Astrocyte of the cerebellum (primary cell): ENCODE measurements at regions not wholly inside any gene's neighbourhood (a gene's known extent, or its start where the extent isn't known, plus 50 kb on each side); places are given as distances from the start of the nearest gene placed in this dataset.

ENCODE experiments used
- DNase-seq: peaks from one replicate; pipeline ENCODE4 v3.0.0-alpha.2; 2011; ENCODE audit warnings: low read depth
- H3K4me3 ChIP-seq: 2 replicates; pipeline ENCODE4 v1.5.1; 2011; ENCODE audit warnings: mild to moderate bottlenecking, low read depth, low read length, moderate library complexity
- CTCF ChIP-seq: IDR thresholded peaks from 2 replicates; pipeline ENCODE4 v1.5.1; 2012; ENCODE audit warnings: low read length, low read depth, moderate library complexity, mild to moderate bottlenecking; ENCODE audit errors: missing control alignments
- in situ Hi-C: cut with HindIII; loops from 2 replicates; pipeline ENCODE4 v1.10.0; 2017; ENCODE audit warnings: low sequenced_read_pairs

DNA sequence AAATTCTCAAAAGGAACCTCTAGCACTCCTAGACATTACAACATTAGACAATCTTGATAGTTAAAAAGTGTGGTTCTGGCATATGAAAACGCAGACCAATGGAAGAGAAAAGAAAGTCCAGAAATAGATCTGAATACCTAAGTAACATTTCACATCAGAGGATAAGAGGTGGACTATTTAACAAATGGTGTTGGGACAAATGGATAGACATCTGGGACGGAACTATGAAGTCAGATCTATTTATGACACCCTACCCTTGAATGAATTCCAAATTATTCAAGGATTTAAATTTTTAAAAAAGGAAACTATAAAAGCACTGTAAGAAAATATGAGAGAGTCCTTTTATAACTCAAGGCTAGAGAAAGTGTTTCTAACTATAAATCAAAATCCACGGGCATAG, 111.3 kb downstream of the SCN11A start:
- TF ChIP-seq CTCF: no peak
- no peak for DNase-seq
- H3K4me3 ChIP-seq: no peak overlapping the region
- in situ Hi-C loops: no loop called here

DNA sequence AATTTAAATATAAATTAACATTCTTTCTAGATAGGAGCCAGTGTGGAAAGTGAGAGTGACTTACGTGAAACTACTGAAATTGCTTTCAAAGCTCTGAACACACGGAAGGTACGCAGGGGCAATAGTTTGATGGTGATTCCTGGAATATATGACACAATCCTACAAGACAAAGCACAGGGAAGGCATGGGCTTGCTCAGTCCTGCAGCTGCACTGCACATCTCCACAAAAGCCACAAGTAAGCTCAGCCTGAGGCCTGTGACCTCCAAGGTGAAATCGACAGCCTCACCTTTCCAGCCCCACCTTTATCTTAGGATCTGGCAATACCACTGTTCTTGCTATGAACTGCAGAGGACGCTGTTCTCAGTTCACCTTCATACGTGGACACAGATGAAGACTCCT, 109.3 kb upstream of the SCN10A start:
- no peak for DNase-seq
- in situ Hi-C loops: no loop called here
- no peak for TF ChIP-seq CTCF
- H3K4me3 ChIP-seq: no peak overlapping the region

DNA sequence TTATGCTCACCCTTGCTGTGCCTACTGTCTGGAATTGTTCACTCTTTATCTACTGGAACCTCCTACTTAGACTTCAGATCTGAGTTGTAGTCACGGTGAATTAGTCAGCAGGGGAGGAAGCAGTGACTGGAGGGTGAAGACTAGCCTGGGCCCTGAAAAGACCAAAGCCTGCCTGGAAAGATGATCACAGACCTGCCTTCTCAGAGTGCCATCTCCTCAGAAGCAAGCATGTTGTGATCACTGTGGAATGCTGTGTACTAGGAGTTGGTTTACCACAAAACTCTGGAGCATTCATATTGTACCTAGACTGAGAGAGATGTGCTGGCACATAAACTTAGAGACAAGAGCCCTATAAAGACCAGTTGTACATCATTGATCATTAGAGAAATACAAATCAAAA, 100.7 kb upstream of the SCN10A start:
- TF ChIP-seq CTCF: no peak
- H3K4me3 ChIP-seq: no peak overlapping the region
- DNase-seq: no peak
- in situ Hi-C loops: no loop called here

- no peak for TF ChIP-seq CTCF
- no peak overlapping the region for H3K4me3 ChIP-seq
- in situ Hi-C loops: no loop called here
- no peak for DNase-seq
Observed at GRCh38 chr3:38907426-38907825, 91.4 kb upstream of the SCN10A start.

- DNase-seq: no peak
- TF ChIP-seq CTCF: no peak
- in situ Hi-C loops: no loop called here
- H3K4me3 ChIP-seq: no peak overlapping the region
Observed at GRCh38 chr3:38890426-38890825, 74.4 kb upstream of the SCN10A start.

- in situ Hi-C loops: no loop called here
- TF ChIP-seq CTCF: no peak
- no peak overlapping the region for H3K4me3 ChIP-seq
- no peak for DNase-seq
Observed at GRCh38 chr3:38878646-38879045, 62.6 kb upstream of the SCN10A start.
